ENCODE measurements at regions not wholly inside any gene's neighbourhood (a gene's known extent, or its start where the extent isn't known, plus 50 kb on each side); places are given as distances from the start of the nearest gene placed in this dataset.
"Not testable (repeated sequence)": the region's sequence is repeated elsewhere in the genome, so short reads cannot be mapped to it uniquely, and the experiment has no call there.

- H3K4me1 ChIP-seq; H3K9me3 ChIP-seq; H3K36me3 ChIP-seq; H3K4me3 ChIP-seq; intact Hi-C loops (cut with DNase I); H3K27ac ChIP-seq; H3K27me3 ChIP-seq; DNase-seq: not testable (repeated sequence)
- WGBS, 2 donors = 64 to 83% methylated on average over 1 of the region's 1 CpG
Observed at GRCh38 chr7:76676890-76677289, 49.8 kb upstream of the POMZP3 start.

Small RNA genes lying in the stretch of these regions (small RNA-seq; reads per million reads assigned to genes)
- gene AC114737.2 = 0 reads per million in 4 donors

Data from esophagus squamous epithelium (tissue), 5 donors.